Stimulated activated CD8-positive, alpha-beta memory T cell treated with anti-CD3 and anti-CD28 coated beads, Interleukin-7, amount 100 ng/mL, for 48 hours (primary cell): ENCODE measurements at regions not wholly inside any gene's neighbourhood (a gene's known extent, or its start where the extent isn't known, plus 50 kb on each side); places are given as distances from the start of the nearest gene placed in this dataset.

Experiments
- DNase-seq, 2 donors: peaks; one replicate each; pipeline ENCODE4 v3.0.0-alpha.2; 2020; ENCODE audit warnings: low read depth in 1 of 2; ENCODE audit errors: extremely low read depth in 1 of 2

DNA sequence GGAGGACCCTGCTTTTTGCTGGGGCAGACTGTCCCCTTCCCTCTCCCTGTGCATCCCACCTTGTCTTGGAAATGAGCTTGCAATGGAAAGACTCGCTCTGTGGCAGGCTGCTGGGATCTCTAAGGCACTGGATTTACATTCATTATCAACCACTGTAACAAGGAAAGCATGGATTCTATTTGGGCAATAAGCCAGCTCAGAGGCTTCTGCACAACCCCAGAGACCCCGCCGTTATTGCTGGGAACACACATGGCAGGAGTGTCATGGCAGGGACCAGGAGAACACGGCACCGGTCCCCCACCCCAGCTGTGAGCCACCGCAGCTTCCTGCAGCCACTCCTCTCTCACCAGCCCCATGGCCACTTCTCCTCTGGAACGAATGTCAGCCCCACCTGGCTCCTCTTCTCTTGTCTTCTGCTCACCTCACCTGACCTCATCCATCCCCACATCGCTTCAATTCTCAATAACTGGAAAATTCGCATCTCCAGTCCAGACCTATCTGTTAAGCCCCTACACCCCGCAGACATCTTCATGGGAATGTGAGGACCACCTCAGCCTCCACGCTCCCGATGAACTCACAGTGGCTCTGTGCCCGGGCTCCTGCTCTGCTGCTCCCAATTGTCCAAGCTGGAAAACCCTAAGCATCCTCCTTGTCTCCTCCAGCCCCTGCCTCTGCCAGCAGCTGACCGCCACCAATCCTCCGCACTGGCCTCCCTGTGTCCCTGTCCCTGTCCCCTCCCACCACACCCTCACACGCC, 181.5 kb downstream of the USP12 start:
- no peak for DNase-seq

DNA sequence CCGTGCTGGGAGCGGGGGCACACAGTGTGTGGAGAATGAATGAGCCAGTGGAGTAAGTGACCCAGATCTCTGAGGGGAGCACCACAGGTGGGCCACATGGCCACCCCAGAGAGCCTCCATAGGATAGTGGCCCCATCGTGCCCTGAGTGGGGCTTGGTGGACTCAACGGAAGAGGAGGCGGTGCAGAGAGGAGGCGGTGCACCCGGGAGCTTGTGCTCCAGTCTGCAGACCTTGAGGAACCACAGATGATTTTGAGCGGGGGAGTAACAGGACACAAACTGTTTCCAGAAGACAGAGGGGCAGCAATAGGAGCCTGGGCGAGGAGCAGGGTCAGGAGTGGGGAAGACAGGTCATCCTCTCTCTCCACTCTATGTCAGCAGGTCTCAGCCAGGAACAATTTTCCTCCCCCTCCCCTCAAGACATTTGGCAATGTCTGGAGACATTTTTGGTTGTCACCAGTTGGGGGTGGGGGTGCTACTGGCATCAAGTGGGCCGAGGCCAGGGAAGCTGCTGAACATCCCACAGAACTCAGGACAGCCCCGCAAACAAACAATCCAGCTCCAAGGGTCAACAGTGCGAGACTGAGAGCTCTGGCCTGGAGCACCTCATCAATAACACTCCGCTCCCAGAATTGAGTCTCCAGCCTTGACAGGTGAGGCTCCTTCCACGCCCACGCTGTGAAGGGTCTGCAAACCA, 182.2 kb downstream of the USP12 start:
- DNase-seq: no peak

DNA sequence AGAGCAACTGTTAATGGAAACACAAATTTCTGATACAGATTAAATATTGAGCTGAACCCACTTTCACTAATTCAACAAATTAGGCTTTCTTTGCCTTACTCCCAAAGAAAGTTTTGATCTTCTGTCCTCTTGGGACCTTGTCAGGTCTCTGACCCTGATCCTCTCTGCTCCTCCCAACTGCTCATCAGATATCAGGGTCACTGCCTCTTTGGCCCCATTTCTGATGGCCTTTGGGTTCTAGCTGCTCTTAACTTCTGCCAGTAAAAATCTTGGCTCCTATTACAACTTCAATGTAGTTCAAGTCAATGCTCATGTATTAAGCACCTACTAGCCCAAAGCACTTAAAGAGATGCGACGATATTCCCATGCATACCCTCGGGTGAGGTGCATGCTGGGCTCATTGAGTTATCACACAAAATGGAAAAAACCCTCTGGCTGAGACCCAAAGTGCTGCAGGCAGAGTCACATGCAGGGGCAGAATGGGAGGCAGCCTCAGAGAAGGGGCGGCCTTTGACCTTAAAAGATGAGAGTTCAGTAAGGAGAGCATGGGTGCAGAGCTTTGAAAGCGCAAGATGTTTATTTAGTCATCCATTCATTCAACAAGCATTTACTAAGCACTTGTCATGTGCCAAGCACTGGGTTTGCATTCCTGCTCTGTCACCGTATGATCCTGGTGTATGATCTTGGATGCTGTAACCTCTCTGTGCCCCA, 183.4 kb downstream of the USP12 start:
- DNase-seq: no peak

DNA sequence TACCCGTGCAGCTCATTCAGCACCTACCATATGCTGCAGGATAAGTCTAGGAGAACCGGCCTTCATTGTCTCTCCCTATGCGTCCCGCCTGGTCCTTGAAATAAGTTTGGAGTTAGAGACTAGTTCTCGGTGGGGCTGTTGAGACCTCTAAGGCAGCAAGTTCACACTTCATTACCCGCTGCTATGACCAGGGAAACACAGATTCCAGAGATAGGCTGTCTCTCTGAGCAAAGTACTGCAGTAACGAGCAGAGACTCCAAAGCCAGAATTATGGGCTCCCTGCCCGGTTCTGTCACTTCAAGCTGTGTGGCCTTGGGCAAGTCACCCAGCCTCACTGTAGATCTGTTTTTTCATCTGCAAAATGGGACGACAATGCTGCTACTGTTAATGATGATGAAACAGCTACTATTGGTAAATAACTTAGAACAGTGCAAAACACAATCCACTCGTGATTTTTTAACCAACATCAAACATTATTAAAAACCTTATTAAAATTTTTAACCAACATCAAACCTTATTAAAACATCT, 184.1 kb downstream of the USP12 start:
- no peak for DNase-seq

DNA sequence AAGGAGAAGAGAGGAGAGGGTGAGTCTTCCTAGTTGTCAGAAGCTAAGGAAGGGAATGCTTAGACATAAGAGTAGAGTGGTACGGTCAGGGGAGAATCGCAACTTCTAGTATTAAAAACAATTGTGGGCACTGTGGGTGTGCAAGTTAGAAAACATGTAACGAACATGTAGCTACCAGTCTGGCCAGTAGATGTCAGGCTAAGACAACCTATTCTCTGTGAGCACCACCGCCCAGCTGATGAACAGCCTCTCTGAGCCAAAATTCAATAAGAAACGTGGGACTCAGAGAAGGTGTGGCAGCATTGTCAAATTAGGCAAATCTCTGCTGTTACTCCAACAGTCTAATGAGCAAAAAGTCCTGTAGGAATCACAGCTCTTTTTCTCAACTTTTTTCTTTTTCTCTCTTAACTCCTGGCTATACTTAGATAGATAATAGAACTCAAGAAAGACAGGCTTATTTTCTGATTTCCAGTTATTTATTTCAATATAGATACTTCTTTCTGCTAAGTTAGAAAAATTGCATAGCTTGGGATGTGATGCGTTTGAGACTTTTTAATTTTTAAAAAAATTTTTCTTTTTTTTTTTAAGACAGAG, 186.2 kb downstream of the USP12 start:
- peak; percentile 19 to 51 for DNase-seq

DNA sequence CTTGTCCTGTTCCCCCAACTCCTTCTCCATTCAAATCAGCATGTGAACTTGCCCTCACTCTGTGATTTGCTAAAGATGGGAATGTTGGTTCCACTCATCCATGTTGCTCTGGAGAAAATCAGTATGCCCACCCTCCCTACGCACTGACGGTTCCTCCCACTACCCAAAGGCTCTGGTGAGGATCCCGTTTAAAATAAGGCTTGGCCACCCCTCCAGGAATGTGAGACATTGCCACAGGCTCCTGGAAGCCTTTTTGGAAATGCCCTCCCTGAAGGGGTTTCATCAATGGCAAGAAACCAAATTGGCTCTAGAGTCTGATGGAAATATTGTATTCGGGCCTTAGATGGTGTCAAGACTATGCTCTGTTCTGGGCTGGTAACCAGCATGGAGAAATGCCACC, 187.3 kb downstream of the USP12 start:
- no peak for DNase-seq

DNA sequence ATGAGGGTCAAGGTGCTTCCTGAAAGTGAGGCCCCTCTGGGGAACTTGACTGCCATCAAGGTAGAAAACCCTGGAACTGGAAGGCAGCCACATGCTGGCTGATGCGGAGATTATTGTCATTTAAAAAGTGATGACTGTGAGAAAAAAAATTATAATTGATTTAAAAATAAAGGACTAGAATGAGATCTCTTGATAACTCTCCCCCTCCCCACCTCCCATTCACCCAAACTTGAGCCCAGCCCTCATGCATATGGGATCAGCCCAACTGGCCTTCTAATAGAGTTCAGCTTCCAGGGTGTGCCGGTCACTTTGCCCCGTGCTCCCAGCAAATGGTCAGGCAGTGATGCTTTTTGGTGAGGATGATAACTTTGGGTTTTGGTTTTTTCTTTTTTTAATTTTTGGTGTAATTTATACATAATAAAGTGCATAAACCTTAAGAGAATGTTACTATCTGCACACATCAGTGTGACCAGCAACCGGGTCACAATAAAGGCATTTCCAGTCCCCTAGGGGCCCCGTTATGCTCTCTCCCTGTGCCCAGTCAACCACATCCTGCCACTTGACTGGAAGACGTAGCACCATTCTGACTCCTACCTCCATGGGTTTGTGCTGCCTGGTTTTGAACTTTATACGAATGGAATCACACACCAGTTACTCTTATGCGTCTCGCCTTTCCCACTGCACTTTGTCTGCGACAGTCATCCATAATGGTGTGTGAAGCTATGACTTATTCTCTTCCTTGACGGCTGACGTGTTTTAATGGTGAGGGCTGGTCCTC, 187.9 kb downstream of the USP12 start:
- DNase-seq: no peak

DNA sequence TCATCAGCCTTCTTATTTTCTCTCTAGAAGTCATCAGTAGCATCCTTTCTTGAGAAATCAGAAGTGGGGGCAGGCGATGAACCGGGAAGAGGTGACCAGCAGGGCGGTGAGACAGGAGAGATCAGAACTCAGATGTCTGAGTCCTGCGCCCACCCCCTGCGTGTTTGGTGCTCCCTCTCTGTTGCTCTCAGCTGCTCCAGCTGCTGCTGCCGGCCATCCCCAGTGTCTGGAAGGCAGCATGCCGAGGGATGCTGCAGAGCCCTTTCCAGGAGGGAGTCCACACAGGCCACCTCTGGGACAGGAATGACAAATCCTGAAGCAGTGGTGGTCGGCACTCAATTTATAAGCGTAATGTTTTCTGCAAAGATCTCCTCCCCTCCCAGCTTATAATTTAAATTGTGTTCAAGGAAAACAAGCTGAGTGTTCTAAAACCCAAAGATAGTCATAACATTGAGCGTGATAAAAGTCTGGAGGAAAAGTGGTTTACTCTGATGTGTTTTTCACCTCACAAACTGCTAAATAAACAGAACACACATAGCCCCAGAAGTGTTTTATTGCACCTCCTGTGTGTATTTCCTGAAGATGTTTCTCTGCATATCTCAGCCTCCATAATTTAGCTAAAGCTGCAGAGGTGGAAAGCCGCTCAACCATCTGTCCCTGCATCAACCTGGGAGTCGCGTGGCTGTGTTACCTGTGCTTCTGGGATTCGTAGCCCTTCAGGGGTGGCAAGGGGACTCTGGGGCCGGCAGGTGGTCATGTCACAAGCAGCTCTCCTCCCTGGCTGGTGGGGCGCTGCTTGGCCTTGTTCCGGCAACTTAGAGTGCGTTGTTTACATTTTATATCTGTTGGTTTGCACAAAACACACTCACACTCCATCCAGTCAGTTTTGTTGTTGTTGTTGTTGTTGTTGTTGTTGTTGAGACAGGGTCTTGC, 191.2 kb downstream of the USP12 start:
- no peak for DNase-seq

DNA sequence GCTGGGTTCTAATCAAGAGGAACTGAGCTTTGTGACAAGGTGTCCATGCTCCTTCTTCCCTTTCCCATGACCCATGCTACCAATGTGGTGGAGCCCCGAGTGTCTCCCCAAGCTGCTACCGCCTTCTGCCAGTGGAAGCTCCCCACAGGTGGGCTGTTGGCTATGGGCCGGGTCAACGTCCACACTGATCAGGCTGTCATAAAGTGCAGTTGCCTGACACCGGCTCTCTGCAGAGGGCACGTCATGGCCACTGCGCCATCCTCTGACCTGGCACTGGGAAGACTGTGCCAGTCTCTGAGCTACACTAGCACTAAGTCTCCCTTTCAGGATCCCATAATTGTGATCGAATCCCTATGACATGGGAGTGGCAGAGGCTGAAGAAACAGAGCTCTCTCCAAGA, 192.3 kb downstream of the USP12 start:
- no peak for DNase-seq

DNA sequence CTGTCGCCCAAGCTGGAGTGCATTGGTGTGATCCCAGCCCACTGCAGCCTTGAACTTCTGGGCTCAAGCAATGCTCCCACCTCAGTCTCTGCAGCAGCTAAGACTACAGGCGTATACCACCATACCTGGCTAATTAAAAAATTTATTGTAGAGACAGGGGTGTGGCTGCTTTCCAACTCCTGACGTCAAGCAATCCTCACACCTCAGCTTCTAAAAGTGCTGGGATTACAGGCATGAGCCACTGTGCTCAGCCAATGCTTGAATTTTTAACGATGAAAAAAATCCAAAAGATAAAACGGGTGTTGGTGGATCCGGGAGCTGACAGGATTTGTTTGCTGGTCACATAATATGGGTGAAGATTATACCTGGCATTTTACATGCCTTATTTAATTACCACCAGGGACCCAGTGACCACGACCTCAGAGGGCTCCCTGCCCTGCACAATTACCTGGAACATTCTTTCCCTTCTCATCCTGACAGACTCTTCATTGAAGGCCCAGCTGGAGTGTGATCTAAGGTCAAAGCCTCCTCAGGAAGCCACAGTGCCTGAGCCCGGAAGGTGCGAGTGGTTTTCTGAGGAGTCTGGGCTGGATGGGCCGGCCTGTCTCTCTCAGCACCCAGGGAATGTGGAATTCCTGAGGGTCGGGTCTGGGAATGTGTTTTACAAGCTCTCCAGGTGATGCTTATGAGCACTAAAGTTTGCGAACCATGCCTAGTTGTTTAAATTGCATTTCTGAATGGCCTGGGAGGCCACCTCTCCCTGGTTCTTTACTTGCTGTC, 193.3 kb downstream of the USP12 start:
- no peak for DNase-seq

DNA sequence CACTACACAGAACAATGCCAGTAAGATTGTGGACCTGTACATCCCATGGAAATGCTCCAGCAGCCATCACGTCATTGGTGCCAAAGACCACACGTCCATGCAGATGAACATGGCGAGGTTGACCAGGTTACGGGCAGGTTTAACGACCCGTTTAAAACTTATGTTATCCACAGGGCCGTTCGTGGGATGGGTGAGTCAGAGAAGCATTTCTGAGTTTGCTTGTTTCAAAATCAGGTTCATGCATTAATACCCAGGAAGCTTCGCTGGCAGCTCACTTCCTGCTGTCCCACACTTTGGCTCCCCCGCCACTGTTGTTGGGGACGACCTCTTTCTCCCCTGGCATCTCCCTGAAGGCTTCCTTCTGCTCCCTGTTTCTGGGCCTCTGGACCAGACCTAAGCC, 194.1 kb downstream of the USP12 start:
- DNase-seq: no peak

DNA sequence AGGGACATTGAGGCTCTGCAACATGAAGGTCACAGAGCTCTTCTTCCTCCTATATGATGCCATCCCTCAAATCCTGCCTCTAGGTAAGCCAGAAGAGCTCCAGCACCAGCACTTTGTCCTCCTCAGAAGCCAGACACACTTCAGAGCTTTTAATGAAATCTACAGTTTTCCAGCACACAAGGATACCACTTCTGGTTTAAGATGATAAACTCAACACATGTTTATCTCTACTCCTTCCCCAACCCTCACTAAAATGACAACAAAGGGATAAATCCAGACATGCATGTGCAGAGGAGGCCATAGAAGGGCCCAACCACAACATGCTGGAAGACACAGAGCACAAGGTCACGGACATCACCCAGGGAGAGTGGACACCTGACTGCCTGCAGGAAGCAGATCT, 195.3 kb downstream of the USP12 start:
- DNase-seq: no peak

DNA sequence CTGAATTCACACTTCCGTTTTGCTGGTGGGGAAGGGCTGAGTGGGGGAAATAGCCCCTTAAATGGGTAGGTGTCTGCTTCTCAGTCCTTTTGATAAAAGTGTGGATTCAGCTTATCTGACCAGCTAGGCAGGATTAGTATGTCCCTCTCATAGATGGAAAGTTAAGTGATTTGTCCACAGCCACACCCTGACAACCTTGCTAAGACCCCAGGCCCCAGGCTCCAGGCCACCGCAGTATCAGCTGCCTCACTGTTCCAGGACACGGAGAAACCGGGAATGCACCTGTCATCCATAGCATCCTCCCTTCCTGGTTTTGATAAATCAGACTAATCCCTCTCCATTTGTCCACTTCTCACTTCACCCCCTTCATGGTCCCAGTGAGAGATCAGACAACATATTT, 197.7 kb downstream of the USP12 start:
- DNase-seq: no peak

DNA sequence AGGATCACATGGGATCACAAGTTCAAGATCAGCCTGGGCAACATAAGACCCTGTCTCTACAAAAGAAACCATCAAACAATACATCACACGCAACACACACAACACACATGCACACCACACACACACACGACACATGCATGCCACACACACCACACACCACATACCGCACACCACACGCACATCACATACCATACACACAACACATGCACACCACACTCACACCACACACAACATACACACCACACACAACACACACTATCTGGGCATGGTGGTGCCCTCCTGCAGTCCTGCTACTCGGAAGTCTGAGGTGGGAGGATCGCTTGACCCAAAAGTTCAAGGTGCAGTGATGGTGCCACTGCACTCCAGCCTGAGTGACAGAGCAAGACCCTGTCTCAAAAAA, 198.3 kb downstream of the USP12 start:
- no peak for DNase-seq

DNA sequence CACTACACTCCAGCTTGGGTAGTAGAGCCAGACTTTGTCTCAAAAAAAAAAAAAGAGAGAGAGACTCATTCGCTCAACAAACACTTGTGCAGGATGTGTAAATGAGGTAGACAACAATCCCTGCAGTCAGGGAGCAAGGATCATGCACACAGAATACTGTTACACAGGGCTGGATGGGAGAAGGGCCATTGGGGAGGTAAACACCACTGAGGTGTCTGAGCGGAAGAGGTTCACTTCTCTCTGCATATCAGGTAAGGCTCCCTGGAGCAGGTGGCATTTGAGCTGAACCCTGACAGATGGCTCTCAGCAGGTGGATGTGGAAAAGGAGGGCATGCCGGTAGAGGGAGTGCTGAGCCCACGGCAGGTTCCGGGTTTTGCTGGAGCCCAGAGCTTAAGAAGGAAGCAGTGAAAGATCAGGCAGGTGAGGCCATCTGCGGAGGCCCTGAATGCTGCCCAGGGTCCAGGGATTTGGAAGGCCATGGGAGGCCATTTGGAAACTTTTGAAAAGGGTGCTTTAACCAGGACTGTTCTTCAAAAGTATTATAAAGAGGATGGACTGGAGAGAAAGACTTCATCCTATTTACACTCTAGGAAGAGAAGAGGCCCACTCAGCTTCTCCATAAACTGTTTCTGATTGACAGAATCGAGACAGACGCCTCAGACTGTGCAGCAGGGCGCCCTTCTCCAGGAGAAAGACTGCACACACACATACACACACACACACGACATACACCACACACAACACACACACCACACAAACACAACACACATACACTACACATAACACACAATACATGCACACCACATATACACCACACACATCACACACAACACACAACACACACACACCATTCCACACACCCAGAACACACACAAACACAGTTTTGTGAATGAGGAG, 199.4 kb downstream of the USP12 start:
- no peak for DNase-seq

DNA sequence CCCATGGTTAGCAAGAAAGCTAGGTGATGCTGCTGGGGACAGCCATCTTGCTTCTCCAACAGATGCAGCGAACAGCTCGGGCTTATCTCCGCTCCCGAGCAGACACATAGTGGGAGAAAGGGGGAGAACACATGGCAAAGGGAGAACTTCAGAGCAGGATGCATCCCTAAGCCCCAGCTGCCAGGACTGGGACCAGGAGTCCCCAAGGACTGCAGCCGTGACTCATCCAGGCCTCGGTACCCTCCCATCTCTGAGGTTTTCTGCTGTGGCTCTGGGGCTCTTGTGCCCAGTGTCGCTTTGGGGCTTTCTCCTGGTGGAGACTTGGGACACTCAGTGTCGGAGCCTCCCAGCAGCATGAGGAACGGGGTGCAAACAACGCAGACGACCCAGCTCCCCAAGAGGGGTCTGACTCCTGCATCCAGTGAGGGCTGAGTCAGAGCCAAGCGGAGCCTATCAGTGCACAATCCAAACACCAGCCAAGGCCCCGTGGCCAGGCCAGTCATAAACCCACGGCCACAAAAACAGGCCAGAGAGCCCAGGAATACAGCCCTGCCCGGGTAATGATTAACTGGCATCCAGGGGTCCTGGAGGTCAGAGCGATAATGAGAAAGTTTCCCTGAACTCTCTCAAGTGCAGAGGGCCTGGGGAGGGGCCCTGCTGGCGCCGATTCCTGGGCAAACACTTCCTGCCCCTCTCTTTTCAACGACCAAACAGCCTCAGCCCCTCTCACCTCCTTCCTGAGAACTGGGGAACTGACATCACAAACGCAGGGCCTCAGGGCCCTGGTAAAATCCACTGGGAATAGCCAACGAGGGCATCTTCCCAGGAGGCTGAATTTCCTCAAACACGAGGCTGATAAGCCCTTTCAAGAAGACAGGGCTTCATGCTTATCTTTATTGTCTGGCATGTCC, 202.9 kb downstream of the USP12 start:
- DNase-seq: no peak
